MCF 10A (cell line): ENCODE measurements at regions not wholly inside any gene's neighbourhood (a gene's known extent, or its start where the extent isn't known, plus 50 kb on each side); places are given as distances from the start of the nearest gene placed in this dataset.

Experiments used
- BruUV-seq: library from RNA; stranded (reverse); fragments of 400-500 nt; replicated peaks from 2 replicates; lab custom pipeline; 2021; lab: Mats Ljungman, UMichigan
- CTCF ChIA-PET: fragments of 300-600 bp; sonication (Branson Sonifier 250); formaldehyde crosslinking; extraction: SDS; loops from one replicate; lab custom pipeline; 2021; ENCODE audit warnings: antibody characterized with exemption, inconsistent platforms; lab: Yijun Ruan, JAX
- POLR2A ChIA-PET: fragments of 300-600, 350-650 bp; sonication (Branson Sonifier 250); formaldehyde crosslinking; extraction: SDS; loops from one replicate; lab custom pipeline; 2020; ENCODE audit warnings: antibody characterized with exemption, inconsistent platforms; lab: Yijun Ruan, JAX
- DNase-seq: peaks from one replicate; pipeline ENCODE4 v3.0.0-alpha.2; 2018; ENCODE audit not compliant: unreplicated experiment
- H3K27ac Mint-ChIP-seq: one replicate; pipeline ENCODE4 v1.8.0; 2022; ENCODE audit warnings: mild to moderate bottlenecking, low read depth, mixed read lengths; ENCODE audit not compliant: unreplicated experiment
- H3K27me3 Mint-ChIP-seq: one replicate; pipeline ENCODE4 v1.8.0; 2022; ENCODE audit warnings: mixed read lengths; ENCODE audit not compliant: insufficient read depth, unreplicated experiment
- H3K36me3 Mint-ChIP-seq: one replicate; pipeline ENCODE4 v1.8.0; 2022; ENCODE audit warnings: mild to moderate bottlenecking, moderate library complexity, mixed read lengths; ENCODE audit not compliant: insufficient read depth, unreplicated experiment
- H3K4me1 Mint-ChIP-seq: one replicate; pipeline ENCODE4 v1.8.0; 2022; ENCODE audit warnings: mixed read lengths; ENCODE audit not compliant: insufficient read depth, unreplicated experiment
- H3K4me3 Mint-ChIP-seq: one replicate; pipeline ENCODE4 v1.8.0; 2022; ENCODE audit warnings: mild to moderate bottlenecking, moderate library complexity, mixed read lengths; ENCODE audit not compliant: unreplicated experiment
- H3K9me3 Mint-ChIP-seq: one replicate; pipeline ENCODE4 v1.8.0; 2022; ENCODE audit warnings: mixed read lengths; ENCODE audit not compliant: unreplicated experiment
- intact Hi-C: fragments of 100-400 bp; cut with micrococcal nuclease; formaldehyde crosslinking; loops from 2 replicates; pipeline ENCODE4 v1.14.1; 2022
- TF ChIP-seq, protein P1 (sequence below): fragments of 200-600 bp; IDR thresholded peaks from one replicate; pipeline ENCODE4 v1.8.0; 2022; ENCODE audit warnings: antibody characterized with exemption, mild to moderate bottlenecking; ENCODE audit not compliant: unreplicated experiment

DNA sequence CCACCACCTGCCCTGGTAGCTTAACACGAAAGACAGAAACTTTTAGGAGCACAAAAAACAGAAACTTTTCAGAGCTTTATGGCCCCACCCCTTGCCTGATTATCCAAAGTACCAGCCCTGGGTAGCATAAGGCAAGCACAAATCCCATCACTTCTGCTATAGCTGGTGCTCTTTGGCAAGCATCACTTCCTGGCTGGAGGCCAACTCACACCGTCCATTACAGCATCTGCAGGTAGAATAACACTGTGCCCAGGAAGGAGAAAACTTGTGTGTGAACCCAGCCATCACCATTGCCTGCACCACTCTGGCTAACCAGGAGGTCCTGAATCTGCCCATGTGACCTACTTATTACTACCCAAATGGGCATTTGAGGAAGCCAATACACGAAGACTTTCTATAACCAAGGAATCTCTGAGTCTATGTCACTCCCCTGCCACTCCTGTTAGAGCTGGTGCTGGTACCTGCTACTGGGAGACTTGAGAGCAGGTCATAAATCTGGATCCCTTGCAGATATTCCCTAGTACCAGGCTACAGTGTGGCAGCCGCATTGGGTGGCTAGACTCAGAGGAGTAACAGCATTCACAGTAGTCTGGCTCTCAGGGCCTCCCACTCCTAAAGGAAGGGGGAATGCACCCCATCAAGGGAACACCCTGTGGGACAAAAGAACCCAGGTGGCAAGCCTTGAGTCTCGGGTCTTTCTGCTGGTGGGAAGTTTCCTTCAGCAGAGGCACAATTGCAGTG is 73.3 kb upstream of the AKAP13 start:
- POLR2A ChIA-PET, result interaction anchor here (0.9 to 1.3 kb wide), 2 partner anchors 9 to 108 kb away, joined by 3 read pairs; no protein-coding TSS in a partner anchor
- Mint-ChIP-seq H3K4me3 (no peak overlapping the region), H3K27me3 (no peaks in the 10 kb centered on the region), H3K36me3 (no peaks in the 10 kb centered on the region), H3K27ac (no peak overlapping the region), H3K9me3 (no peaks in the 10 kb centered on the region), H3K4me1 (no peaks in the 10 kb centered on the region)
- no TSS peak for BruUV-seq
- CTCF ChIA-PET, result interaction anchor here (0.7 to 2.4 kb wide), 5 partner anchors 9 to 197 kb away, joined by 3 to 14 read pairs (median 3); no protein-coding TSS in a partner anchor
- peak; percentile 39 for DNase-seq
- intact Hi-C loops, result loop anchor here (10.0 kb wide), 1 partner anchor 408 kb away; no protein-coding TSS in a partner anchor
- TF ChIP-seq, protein P1, sequence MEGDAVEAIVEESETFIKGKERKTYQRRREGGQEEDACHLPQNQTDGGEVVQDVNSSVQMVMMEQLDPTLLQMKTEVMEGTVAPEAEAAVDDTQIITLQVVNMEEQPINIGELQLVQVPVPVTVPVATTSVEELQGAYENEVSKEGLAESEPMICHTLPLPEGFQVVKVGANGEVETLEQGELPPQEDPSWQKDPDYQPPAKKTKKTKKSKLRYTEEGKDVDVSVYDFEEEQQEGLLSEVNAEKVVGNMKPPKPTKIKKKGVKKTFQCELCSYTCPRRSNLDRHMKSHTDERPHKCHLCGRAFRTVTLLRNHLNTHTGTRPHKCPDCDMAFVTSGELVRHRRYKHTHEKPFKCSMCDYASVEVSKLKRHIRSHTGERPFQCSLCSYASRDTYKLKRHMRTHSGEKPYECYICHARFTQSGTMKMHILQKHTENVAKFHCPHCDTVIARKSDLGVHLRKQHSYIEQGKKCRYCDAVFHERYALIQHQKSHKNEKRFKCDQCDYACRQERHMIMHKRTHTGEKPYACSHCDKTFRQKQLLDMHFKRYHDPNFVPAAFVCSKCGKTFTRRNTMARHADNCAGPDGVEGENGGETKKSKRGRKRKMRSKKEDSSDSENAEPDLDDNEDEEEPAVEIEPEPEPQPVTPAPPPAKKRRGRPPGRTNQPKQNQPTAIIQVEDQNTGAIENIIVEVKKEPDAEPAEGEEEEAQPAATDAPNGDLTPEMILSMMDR, result no peak

DNA sequence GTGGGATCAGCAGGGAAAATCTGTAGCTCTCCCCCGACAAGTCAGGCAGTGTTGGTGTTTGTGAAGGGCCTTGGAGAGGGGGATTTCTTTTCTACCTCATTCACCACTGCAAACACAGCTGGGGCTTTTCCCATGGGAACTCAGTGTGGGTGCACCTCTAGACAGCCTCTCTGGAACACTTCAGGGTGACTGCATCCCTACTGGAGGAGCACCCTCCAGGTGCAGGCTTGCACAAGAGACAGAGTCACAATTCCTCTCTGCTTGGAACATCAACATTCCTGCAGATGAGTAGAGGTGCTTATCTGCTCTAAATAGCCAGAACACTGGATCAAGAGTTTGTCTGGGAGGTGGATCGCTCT is 72.7 kb upstream of the AKAP13 start:
- CTCF ChIA-PET, result interaction anchor here (1.3 to 2.4 kb wide), 3 partner anchors 10 to 17 kb away, joined by 3 to 14 read pairs (median 3); no protein-coding TSS in a partner anchor
- BruUV-seq, result no TSS peak
- TF ChIP-seq, protein P1, result no peak
- DNase-seq, result no peak
- H3K4me3 Mint-ChIP-seq, result no peak overlapping the region
- H3K9me3 Mint-ChIP-seq, result no peaks in the 10 kb centered on the region
- peaks cover under 1% of the 10 kb centered on the region for H3K4me1 Mint-ChIP-seq
- POLR2A ChIA-PET, result interaction anchor here (0.9 to 1.3 kb wide), 2 partner anchors 8 to 108 kb away, joined by 3 read pairs; no protein-coding TSS in a partner anchor
- intact Hi-C loops, result loop anchor here (10.0 kb wide), 1 partner anchor 407 kb away; no protein-coding TSS in a partner anchor
- H3K27ac Mint-ChIP-seq, result no peak overlapping the region
- no peaks in the 10 kb centered on the region for H3K27me3 Mint-ChIP-seq
- no peaks in the 10 kb centered on the region for H3K36me3 Mint-ChIP-seq

DNA sequence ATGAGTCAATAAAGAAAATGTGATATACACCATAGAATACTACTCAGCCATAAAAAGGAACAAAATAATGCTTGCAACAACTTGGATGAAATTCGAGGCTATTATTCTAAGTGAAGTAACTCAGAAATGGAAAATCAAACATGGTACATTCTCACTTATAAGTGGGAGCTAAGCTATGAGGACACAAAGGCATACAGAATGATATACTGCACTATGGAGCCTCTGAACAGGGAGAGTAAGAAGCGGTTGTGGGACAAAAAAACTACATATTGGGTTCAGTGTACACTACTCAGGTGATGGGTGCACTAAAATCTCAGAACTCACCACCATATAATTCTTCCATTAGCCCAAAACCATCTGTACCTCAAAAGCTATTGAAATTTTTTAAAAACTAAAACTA is 68.8 kb upstream of the AKAP13 start:
- TF ChIP-seq, protein P1, result no peak
- CTCF ChIA-PET, result interaction anchor here (0.6 to 2.3 kb wide), 3 partner anchors 15 to 1291 kb away, joined by 3 to 11 read pairs (median 10); no protein-coding TSS in a partner anchor
- no peak overlapping the region for H3K27ac Mint-ChIP-seq
- no peaks in the 10 kb centered on the region for H3K36me3 Mint-ChIP-seq
- DNase-seq, result no peak
- intact Hi-C loops, result no loop called here
- no peaks in the 10 kb centered on the region for H3K27me3 Mint-ChIP-seq
- no peaks in the 10 kb centered on the region for H3K9me3 Mint-ChIP-seq
- POLR2A ChIA-PET, result interaction anchor here (0.6 kb wide), 1 partner anchor 101 kb away, joined by 3 read pairs; no protein-coding TSS in a partner anchor
- no TSS peak for BruUV-seq
- H3K4me3 Mint-ChIP-seq, result no peak overlapping the region
- peaks cover 13% of the 10 kb centered on the region for H3K4me1 Mint-ChIP-seq

DNA sequence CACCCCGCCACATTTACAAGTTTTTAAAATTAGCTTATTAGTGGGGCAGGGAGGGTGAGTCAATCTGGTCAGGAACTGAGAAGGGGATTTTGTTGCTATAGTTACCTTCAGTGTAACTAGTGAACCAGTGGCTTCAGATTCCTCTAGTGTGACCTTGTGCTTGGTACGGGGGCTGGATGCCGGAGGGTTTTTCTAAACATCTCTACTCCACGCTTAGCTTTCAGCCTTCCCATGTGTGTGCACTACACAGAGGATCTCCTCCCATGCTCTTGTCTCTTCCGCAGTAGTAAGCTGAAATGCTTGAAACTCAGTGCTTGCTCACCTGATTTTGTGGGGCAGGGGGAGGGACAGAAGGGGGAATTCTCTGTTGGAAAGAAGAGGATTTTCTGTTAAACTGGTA is 67.9 kb upstream of the AKAP13 start:
- CTCF ChIA-PET, result interaction anchor here (1.3 to 2.3 kb wide), 3 partner anchors 16 to 193 kb away, joined by 10 to 11 read pairs (median 11); no protein-coding TSS in a partner anchor
- POLR2A ChIA-PET, result interaction anchor here (1.4 kb wide), 1 partner anchor 10 kb away, joined by 5 read pairs; no protein-coding TSS in a partner anchor
- TF ChIP-seq, protein P1, result no peak
- DNase-seq, result no peak
- Mint-ChIP-seq H3K27me3 (no peaks in the 10 kb centered on the region), H3K36me3 (no peaks in the 10 kb centered on the region), H3K9me3 (no peaks in the 10 kb centered on the region), H3K4me3 (no peak overlapping the region), H3K27ac (no peak overlapping the region), H3K4me1 (peaks cover 13% of the 10 kb centered on the region)
- no TSS peak for BruUV-seq
- intact Hi-C loops, result no loop called here
